DOHH2 (cell line): ENCODE measurements at regions not wholly inside any gene's neighbourhood (a gene's known extent, or its start where the extent isn't known, plus 50 kb on each side); places are given as distances from the start of the nearest gene placed in this dataset.

Source experiments
- EZH2phosphoT487 ChIP-seq: fragments of 200-600 bp; sonication (generic); IDR thresholded peaks from 2 replicates; pipeline ENCODE4 v1.6.1; 2017; ENCODE audit warnings: borderline replicate concordance, mild to moderate bottlenecking, antibody characterized with exemption, low read length, moderate library complexity, mixed read lengths
- TF ChIP-seq, protein P1 (sequence below): fragments of 200-600 bp; sonication (generic); IDR thresholded peaks from one replicate; pipeline ENCODE4 v1.5.1; 2014; ENCODE audit warnings: antibody characterized with exemption, mild to moderate bottlenecking, low read depth, low read length; ENCODE audit not compliant: poor library complexity, severe bottlenecking

DNA sequence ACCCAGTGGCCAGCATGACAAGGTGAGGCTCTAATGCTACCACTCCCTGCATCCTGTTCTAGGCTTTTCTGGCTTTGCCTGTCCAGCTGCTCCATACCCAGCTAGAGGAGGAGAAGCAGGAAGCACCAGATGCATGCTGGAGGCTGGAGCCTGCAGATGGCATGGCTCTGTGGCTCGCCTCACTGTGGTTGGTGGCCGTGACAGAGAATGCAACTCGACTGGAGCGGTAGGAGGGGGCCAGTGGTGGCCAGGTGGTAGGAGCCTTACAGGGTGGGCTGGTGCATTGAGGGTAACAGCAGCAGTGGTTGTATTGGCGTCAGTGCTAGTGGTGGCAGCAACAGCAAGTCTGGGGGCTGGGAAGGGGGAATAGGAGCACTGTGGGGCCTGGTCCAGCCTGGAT, 128.6 kb downstream of the ZNF248 start:
- TF ChIP-seq, protein P1, sequence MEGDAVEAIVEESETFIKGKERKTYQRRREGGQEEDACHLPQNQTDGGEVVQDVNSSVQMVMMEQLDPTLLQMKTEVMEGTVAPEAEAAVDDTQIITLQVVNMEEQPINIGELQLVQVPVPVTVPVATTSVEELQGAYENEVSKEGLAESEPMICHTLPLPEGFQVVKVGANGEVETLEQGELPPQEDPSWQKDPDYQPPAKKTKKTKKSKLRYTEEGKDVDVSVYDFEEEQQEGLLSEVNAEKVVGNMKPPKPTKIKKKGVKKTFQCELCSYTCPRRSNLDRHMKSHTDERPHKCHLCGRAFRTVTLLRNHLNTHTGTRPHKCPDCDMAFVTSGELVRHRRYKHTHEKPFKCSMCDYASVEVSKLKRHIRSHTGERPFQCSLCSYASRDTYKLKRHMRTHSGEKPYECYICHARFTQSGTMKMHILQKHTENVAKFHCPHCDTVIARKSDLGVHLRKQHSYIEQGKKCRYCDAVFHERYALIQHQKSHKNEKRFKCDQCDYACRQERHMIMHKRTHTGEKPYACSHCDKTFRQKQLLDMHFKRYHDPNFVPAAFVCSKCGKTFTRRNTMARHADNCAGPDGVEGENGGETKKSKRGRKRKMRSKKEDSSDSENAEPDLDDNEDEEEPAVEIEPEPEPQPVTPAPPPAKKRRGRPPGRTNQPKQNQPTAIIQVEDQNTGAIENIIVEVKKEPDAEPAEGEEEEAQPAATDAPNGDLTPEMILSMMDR, result no peak
- TF ChIP-seq EZH2phosphoT487, result no peak
